Keratinocyte (primary cell): ENCODE measurements at regions not wholly inside any gene's neighbourhood (a gene's known extent, or its start where the extent isn't known, plus 50 kb on each side); places are given as distances from the start of the nearest gene placed in this dataset.

ENCODE experiments used
- DNase-seq: peaks from one replicate; pipeline ENCODE4 v3.0.0-alpha.2; 2011; ENCODE audit warnings: low read depth, missing footprints, low spot score
- FAIRE-seq: peaks from 2 replicates; lab custom pipeline; 2011; peaks lifted over from hg19 to GRCh38; lab: Jason Lieb, UNC
- H2AFZ ChIP-seq: 2 replicates; pipeline ENCODE4 v1.6.0; 2012; ENCODE audit warnings: low read length, control low read depth, inconsistent platforms; ENCODE audit not compliant: control insufficient read depth
- H3K27ac ChIP-seq: 2 replicates; pipeline ENCODE4 v1.5.1; 2011; ENCODE audit warnings: low read length; ENCODE audit not compliant: control insufficient read depth, insufficient read depth
- H3K27me3 ChIP-seq: 3 replicates; pipeline ENCODE4 v1.6.0; 2011; ENCODE audit warnings: low read length; ENCODE audit not compliant: control insufficient read depth, insufficient read depth; ENCODE audit errors: extremely low read depth
- H3K36me3 ChIP-seq, 2 experiments: 2 replicates in 1 of 2; 3 replicates in 1 of 2; pipeline ENCODE4 v1.5.1; 2011; ENCODE audit warnings: low read length in 2 of 2, mild to moderate bottlenecking in 1 of 2; ENCODE audit not compliant: control insufficient read depth in 2 of 2, insufficient read depth in 2 of 2; ENCODE audit errors: extremely low read depth in 1 of 2
- H3K4me1 ChIP-seq: 3 replicates; pipeline ENCODE4 v1.5.1; 2011; ENCODE audit warnings: low read length; ENCODE audit not compliant: control insufficient read depth, insufficient read depth; ENCODE audit errors: extremely low read depth
- H3K4me2 ChIP-seq: 3 replicates; pipeline ENCODE4 v1.6.0; 2011; ENCODE audit warnings: low read depth, low read length; ENCODE audit not compliant: control insufficient read depth, insufficient read depth; ENCODE audit errors: extremely low read depth
- H3K4me3 ChIP-seq, 3 experiments: fragments of 200-600 bp in 1 of 3; sonication (generic) in 1 of 3; 2 replicates in 2 of 3; 3 replicates in 1 of 3; pipeline ENCODE4 v1.5.1; 2011 to 2016; ENCODE audit warnings: low read length in 3 of 3, mild to moderate bottlenecking in 3 of 3, control low read depth in 2 of 3, inconsistent platforms in 1 of 3, low read depth in 1 of 3, mixed read lengths in 1 of 3, mixed run types in 1 of 3, moderate library complexity in 1 of 3; ENCODE audit not compliant: control insufficient read depth in 2 of 3, insufficient read depth in 2 of 3; ENCODE audit errors: extremely low read depth in 1 of 3
- H3K79me2 ChIP-seq: 2 replicates; pipeline ENCODE4 v1.6.0; 2012; ENCODE audit warnings: low read length; ENCODE audit not compliant: control insufficient read depth, insufficient read depth
- H3K9ac ChIP-seq: 3 replicates; pipeline ENCODE4 v1.6.0; 2011; ENCODE audit warnings: low read length; ENCODE audit not compliant: control insufficient read depth, insufficient read depth; ENCODE audit errors: extremely low read depth
- H3K9me1 ChIP-seq: 3 replicates; pipeline ENCODE4 v1.6.0; 2011; ENCODE audit warnings: low read length; ENCODE audit not compliant: control insufficient read depth, insufficient read depth; ENCODE audit errors: extremely low read depth
- H3K9me3 ChIP-seq: 2 replicates; pipeline ENCODE4 v1.5.1; 2012; ENCODE audit warnings: low read depth, low read length; ENCODE audit not compliant: control insufficient read depth
- H4K20me1 ChIP-seq: 3 replicates; pipeline ENCODE4 v1.6.0; 2011; ENCODE audit warnings: low read length; ENCODE audit not compliant: control insufficient read depth, insufficient read depth; ENCODE audit errors: extremely low read depth
- CTCF ChIP-seq, 3 experiments: IDR thresholded peaks in 1 of 3; conservative IDR thresholded peaks in 1 of 3; optimal IDR thresholded peaks in 1 of 3; 2 replicates in 2 of 3; 3 replicates in 1 of 3; pipeline versions ENCODE3 to v1.5.1; 2011; ENCODE audit warnings: low read length in 3 of 3, mild to moderate bottlenecking in 3 of 3, moderate library complexity in 2 of 3, control low read depth in 1 of 3, inconsistent platforms in 1 of 3; ENCODE audit not compliant: insufficient read depth in 2 of 3; ENCODE audit errors: extremely low read depth in 1 of 3
- EZH2 ChIP-seq: IDR thresholded peaks from one replicate; pipeline ENCODE4 v1.6.1; 2012; ENCODE audit warnings: inconsistent platforms, mild to moderate bottlenecking, low read length, moderate library complexity
- dilution Hi-C: fragments of 300-500 bp; cut with MboI; formaldehyde crosslinking; loops from one replicate; pipeline ENCODE4 v1.7.0; 2020; ENCODE audit warnings: low sequenced_read_pairs; ENCODE audit not compliant: extremely low pct_ligation_motif_present

- no peak for DNase-seq
- Histone ChIP-seq H3K9ac (no peak overlapping the region), H3K4me3 (no peak overlapping the region), H3K9me1 (no peaks in the 10 kb centered on the region), H2AFZ (no peak overlapping the region), H4K20me1 (no peaks in the 10 kb centered on the region), H3K79me2 (no peaks in the 10 kb centered on the region), H3K4me1 (no peaks in the 10 kb centered on the region), H3K4me2 (no peak overlapping the region), H3K27ac (no peak overlapping the region), H3K27me3 (no peaks in the 10 kb centered on the region), H3K9me3 (no peaks in the 10 kb centered on the region), H3K36me3 (no peaks in the 10 kb centered on the region)
- TF ChIP-seq CTCF (optimal IDR thresholded peaks at IDR 0.05 in 1 of 3, IDR thresholded peaks at IDR 0.05 in 1 of 3, conservative IDR thresholded peaks at IDR 0.05 in 1 of 3; ENCODE audit: extremely low read depth in 1 of 3, insufficient read depth in 2 of 3, low read length in 3 of 3): peak; percentile 32 to 61 (median 52)
- TF ChIP-seq EZH2: no peak
- FAIRE-seq: no peak
- dilution Hi-C loops: no loop called here
These were observed 103.4 kb downstream of the QRFPR start for GRCh38 chr4:121277194-121278105.

- H2AFZ ChIP-seq: no peak overlapping the region
These were observed 107.6 kb downstream of the QRFPR start for GRCh38 chr4:121273191-121273590.

More at GRCh38 chr4:121273191-121273590, 107.6 kb downstream of the QRFPR start:
- DNase-seq: no peak
- no peaks in the 10 kb centered on the region for H4K20me1 ChIP-seq
- no peaks in the 10 kb centered on the region for H3K9me3 ChIP-seq
- no peak overlapping the region for H3K27ac ChIP-seq
- peaks cover 5% of the 10 kb centered on the region for H3K4me1 ChIP-seq
- H3K36me3 ChIP-seq: no peaks in the 10 kb centered on the region
- H3K4me3 ChIP-seq: no peak overlapping the region
- FAIRE-seq: no peak
- TF ChIP-seq EZH2 (no peak), CTCF (optimal IDR thresholded peaks at IDR 0.05 in 1 of 3, IDR thresholded peaks at IDR 0.05 in 1 of 3, conservative IDR thresholded peaks at IDR 0.05 in 1 of 3; ENCODE audit: extremely low read depth in 1 of 3, insufficient read depth in 2 of 3, low read length in 3 of 3) (no peak)
- H3K79me2 ChIP-seq: no peaks in the 10 kb centered on the region
- no peaks in the 10 kb centered on the region for H3K9me1 ChIP-seq
- dilution Hi-C loops: no loop called here
- no peaks in the 10 kb centered on the region for H3K27me3 ChIP-seq
- no peak overlapping the region for H3K9ac ChIP-seq
- H3K4me2 ChIP-seq: no peak overlapping the region
